Inflammatory macrophage treated with lipopolysaccharide for 4 hours (primary cell): ENCODE measurements at regions not wholly inside any gene's neighbourhood (a gene's known extent, or its start where the extent isn't known, plus 50 kb on each side); places are given as distances from the start of the nearest gene placed in this dataset.
"Not testable (repeated sequence)": the region's sequence is repeated elsewhere in the genome, so short reads cannot be mapped to it uniquely, and the experiment has no call there.

Source experiments
- DNase-seq: peaks from one replicate; pipeline ENCODE4 v3.0.0-alpha.2; 2020

DNA sequence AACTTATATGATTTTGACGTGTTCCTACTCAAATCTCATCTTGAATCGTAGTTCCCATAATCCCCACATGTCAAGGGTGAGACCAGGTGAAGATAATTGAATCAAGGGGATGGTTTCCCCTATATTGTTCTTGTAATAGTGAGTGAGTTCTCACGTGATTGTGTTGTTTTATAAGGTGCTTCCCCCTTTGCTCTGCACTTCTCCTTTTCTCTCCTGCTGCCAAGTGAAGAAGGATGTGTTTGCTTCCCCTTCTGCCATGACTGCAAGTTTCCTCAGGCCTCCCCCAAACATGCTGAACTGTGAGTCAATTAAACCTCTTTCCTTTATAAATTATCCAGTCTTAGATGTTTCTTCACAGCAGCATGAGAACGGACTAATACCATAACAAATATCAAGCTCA lies 83.2 kb downstream of the MANEA start:
- DNase-seq: peak; percentile 29

- DNase-seq: no peak
Observed at GRCh38 chr6:95670011-95670463, 92.7 kb downstream of the MANEA start.

DNA sequence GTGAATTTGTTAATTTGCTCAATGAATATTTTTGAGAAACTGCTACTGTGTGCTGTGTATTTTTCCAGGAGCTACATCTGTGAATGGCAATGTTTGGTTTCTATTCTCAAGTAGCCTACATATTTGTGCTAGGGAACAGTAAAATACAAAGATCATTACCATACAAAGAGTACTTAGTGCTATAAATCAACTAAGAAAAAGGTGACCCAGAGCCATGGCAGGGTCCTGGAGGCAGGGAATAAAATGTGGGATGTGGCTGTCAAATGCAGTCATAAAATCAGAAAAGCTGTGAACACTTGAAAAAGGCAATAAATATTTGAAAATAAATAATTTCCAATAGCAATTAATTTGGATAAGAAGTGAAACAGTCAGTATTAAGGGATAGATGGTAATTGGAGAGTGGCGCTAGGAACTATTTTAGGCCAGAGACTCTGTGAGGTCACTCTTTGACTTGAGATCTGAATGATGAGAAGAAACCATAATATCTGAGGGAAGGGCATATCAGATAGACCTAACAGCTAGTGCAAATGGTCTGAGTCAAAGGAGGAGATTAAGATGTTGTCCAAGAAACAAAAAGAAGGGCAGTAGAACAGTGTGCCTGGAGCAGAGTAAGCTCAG lies 98.8 kb downstream of the MANEA start:
- no peak for DNase-seq

- DNase-seq: no peak
Observed at GRCh38 chr6:95679981-95680380, 102.6 kb downstream of the MANEA start.

GRCh38 chr6:95681736-95682135 lies 104.4 kb downstream of the MANEA start:
- DNase-seq: no peak

DNA sequence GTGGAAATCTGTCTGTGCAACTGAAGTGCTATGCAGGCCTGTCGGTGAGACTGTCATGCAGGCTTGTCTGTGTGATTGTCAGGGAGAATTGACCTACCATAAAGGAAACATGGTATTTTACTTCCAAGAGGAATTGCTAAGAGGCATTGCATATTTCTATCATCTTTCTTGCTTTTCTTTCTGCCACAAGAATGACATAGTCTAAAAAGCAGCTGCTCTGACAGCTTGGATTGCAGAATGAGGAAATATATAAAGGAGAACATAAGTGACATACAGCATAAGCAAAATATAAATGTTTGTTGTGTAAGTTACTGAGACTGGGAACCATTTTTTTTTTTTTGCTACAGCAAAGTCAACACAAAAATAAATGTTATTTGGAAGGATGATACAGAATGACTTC lies 105.1 kb downstream of the MANEA start:
- DNase-seq: no peak

DNA sequence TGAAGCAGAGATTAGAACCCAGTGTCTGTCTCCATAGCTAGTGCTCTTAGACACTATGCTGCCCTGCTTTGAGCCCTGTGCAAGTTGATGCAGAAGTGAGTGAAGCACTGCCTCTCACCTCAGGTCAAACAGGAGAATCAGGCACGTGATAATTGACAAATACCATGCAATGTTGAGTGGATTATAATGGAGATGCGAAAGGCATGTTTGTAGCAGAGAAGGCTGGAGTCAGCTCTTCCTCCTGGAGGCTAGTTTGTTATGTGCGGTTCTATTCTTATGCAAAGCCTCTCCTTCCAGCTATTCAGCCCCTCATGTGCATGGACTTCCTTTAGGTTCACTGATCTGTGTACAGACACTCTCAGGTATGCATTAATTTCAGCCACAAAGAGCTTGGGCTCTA lies 108.5 kb downstream of the MANEA start:
- no peak for DNase-seq

GRCh38 chr6:95686272-95686671 lies 108.9 kb downstream of the MANEA start:
- DNase-seq: no peak

- no peak for DNase-seq
Observed at GRCh38 chr6:95686895-95687294, 109.6 kb downstream of the MANEA start.

- no peak for DNase-seq
Observed at GRCh38 chr6:95687839-95688238, 110.5 kb downstream of the MANEA start.

GRCh38 chr6:95690328-95690727 lies 113.0 kb downstream of the MANEA start:
- peak; percentile 1 for DNase-seq

DNA sequence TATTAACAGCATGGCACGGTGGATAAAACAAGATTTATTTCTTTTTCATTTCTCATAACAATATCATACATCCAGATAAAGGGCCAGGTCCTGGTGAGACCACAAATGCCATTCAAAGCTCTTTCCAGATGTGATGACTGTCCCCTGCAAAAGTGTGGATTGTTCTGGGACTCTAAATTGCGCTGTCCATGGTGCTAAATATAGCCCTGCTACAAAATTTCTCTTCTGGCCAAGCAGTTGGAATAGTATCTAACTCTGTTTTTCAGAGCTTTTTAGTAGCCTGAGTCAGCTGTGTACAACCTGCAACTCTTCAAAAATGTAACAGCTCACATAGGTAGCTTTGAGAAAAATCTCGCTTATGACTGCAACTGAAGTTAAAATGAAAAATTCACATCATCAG lies 115.8 kb downstream of the MANEA start:
- DNase-seq: no peak

- DNase-seq: no peak
Observed at GRCh38 chr6:95698271-95698670, 120.9 kb downstream of the MANEA start.

DNA sequence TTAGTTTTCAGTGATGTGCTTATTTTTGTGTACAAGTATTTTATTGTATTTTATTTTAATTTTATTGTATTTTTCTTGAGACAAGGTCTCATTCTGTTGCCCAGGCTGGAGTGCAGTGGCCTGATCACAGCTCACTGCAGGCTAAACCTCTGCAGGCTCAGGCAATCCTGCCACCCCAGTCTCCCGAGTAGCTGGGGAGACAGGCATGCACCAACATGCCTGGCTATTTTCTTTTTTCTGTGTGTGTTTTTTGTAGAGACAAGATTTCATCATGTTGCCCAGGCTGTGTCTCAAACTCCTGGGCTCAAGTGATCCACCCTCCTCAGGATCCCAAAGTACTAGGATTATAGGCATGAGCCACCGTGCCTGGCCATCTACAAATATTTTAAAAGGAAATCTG lies 146.3 kb downstream of the MANEA start:
- DNase-seq: no peak

- DNase-seq: no peak
Observed at GRCh38 chr6:95725344-95725743, 148.0 kb downstream of the MANEA start.

DNA sequence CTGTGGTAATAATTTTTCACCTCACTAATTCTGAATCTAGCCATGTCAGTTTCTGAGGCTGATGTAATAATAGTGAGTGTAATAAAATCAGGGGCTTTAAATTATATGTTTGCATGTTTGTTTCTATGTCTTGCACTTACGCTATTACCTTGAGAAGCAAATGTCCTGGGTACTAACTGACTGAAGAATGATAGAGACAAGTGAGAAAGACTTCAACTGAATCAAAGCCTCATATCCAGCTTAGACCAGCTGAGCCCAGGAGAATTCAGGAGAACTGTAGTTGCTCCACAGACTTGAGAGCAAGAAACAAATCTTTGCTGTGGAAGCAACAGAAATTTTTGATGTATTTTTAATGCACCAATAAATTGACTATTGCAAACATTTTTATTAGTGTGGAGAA lies 162.8 kb downstream of the MANEA start:
- DNase-seq: no peak

- DNase-seq: no peak
Observed at GRCh38 chr6:95741045-95741444, 163.7 kb downstream of the MANEA start.

DNA sequence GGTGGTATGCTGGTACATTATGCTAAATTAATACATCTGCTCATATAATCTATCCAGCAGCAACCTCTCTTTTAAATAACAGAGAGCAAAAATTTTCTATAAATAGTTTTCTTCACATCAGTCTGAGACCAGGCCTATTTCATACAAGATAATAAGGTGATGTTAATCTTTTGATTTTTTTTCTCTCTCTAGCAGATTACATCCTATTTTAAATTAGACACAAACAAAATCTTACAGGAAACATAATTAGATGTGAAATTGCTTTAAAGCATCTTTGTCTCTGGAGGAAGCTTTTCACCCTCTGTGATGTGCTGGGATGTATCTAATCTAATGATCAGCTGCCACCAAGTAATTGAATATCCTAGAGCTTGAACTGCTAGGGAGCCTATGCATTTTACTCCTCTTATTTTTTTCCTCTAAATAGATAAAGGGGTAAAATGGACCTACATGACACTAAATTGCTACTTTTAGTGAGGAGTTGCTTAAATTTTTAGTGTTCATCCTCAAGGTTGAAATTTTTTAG lies 165.5 kb downstream of the MANEA start:
- DNase-seq: no peak

GRCh38 chr6:95743591-95743990 lies 166.3 kb downstream of the MANEA start:
- no peak for DNase-seq

DNA sequence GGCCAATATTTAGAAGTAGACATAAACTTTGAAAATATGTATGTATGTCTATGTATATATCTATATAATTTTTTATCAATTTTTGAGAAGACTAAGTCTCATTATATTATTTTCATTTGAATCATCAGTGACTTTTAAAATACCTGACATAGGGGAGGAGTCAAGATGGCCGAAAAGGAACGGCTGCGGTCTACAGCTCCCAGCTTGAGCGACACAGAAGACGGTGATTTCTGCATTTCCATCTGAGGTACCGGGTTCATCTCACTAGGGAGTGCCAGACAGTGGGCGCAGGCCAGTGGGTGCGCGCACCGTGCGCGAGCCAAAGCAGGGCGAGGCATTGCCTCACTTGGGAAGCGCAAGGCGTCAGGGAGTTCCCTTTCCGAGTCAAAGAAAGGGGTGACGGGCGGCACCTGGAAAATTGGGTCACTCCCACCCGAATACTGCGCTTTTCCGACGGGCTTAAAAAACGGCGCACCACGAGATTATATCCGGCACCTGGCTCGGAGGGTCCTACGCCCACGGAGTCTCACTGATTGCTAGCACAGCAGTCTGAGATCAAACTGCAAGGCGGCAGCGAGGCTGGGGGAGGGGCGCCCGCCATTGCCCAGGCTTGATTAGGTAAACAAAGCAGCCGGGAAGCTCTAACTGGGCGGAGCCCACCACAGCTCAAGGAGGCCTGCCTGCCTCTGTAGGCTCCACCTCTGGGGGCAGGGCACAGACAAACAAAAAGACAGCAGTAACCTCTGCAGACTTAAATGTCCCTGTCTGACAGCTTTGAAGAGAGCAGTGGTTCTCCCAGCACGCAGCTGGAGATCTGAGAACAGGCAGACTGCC lies 181.1 kb downstream of the MANEA start:
- not testable (repeated sequence) for DNase-seq

GRCh38 chr6:95767897-95768463 lies 190.6 kb downstream of the MANEA start:
- no peak for DNase-seq

DNA sequence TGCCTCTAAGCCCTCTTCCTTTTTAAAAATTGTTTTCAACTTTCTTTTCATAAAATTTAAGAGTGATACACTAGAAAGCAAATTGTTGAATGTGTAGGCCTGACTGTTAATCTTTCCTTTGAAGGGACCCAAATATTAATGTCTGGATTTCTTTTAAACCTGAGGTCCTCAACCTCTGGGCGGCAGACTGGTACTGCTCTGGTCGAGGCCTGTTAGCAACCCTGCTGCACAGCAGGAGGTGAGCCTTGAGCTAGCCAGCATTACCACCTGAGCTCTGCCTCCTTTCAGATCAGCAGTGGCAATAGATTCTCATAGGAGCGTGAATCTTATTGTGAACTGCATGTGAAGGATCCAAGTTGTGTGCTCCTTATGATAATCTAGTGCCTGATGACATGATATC lies 191.2 kb downstream of the MANEA start:
- DNase-seq: no peak

DNA sequence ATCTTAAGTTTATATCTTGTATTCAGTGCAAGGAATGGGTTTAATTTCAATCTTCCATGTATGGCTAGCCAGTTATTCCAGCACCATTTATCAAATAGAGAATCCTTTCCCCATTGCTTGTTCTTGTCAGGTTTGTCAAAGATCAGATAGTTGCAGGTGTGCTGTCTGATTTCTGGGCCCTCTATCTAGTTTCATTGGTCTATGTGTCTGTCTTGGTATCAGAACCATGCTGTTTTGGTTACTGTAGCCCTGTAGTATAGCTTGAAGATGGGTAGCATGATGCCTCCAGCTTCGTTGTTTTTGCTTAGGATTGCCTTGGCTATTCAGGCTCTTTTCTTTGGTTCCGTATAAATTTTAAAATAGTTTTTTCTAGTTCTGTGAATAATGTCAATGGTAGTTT lies 200.0 kb downstream of the MANEA start:
- no peak for DNase-seq

GRCh38 chr6:95780037-95780436 lies 202.7 kb downstream of the MANEA start:
- no peak for DNase-seq
